DND-41 (cell line): ENCODE measurements at regions not wholly inside any gene's neighbourhood (a gene's known extent, or its start where the extent isn't known, plus 50 kb on each side); places are given as distances from the start of the nearest gene placed in this dataset.
"Not testable (repeated sequence)": the region's sequence is repeated elsewhere in the genome, so short reads cannot be mapped to it uniquely, and the experiment has no call there.

Source experiments
- ATAC-seq: fragments of 200-7000 bp; cut with Tn5 transposase; 3 replicates; pipeline ENCODE4 v1.9.1; 2021; ENCODE audit warnings: low read depth; ENCODE audit not compliant: insufficient read depth
- DNase-seq: peaks from one replicate; pipeline ENCODE4 v3.0.0-alpha.2; 2020
- H2AFZ ChIP-seq: 2 replicates; pipeline ENCODE4 v1.6.0; 2012; ENCODE audit warnings: low read depth, low read length
- H3K27ac ChIP-seq: 2 replicates; pipeline ENCODE4 v1.5.1; 2012; ENCODE audit warnings: low read length, inconsistent platforms
- H3K27me3 ChIP-seq: fragments of 200-600 bp; sonication (generic); 2 replicates; pipeline ENCODE4 v1.6.0; 2012; ENCODE audit warnings: low read length, mild to moderate bottlenecking, inconsistent platforms; ENCODE audit not compliant: insufficient read depth, poor library complexity
- H3K36me3 ChIP-seq: 2 replicates; pipeline ENCODE4 v1.5.1; 2012; ENCODE audit warnings: low read length, inconsistent platforms; ENCODE audit not compliant: insufficient read depth
- H3K4me1 ChIP-seq: 2 replicates; pipeline ENCODE4 v1.5.1; 2012; ENCODE audit warnings: mild to moderate bottlenecking, low read length; ENCODE audit not compliant: insufficient read depth
- H3K4me2 ChIP-seq: 2 replicates; pipeline ENCODE4 v1.6.0; 2012; ENCODE audit warnings: mild to moderate bottlenecking, moderate library complexity, low read length, inconsistent platforms; ENCODE audit not compliant: insufficient read depth
- H3K4me3 ChIP-seq, 2 experiments: fragments of 200-600 bp in 1 of 2; shearing (Covaris generic) in 1 of 2; 2 replicates each; pipeline ENCODE4 v1.5.1; 2012 to 2016; ENCODE audit warnings: inconsistent platforms in 2 of 2, low read length in 2 of 2, mild to moderate bottlenecking in 2 of 2, low read depth in 1 of 2, moderate library complexity in 1 of 2
- H3K79me2 ChIP-seq: 2 replicates; pipeline ENCODE4 v1.6.0; 2012; ENCODE audit warnings: low read length, inconsistent platforms; ENCODE audit not compliant: insufficient read depth
- H3K9ac ChIP-seq: 2 replicates; pipeline ENCODE4 v1.6.0; 2012; ENCODE audit warnings: low read depth, mild to moderate bottlenecking, inconsistent platforms, low read length, moderate library complexity
- H3K9me3 ChIP-seq: 2 replicates; pipeline ENCODE4 v1.5.1; 2012; ENCODE audit warnings: low read length, moderate library complexity, mild to moderate bottlenecking, inconsistent platforms; ENCODE audit not compliant: insufficient read depth, severe bottlenecking
- H4K20me1 ChIP-seq: 2 replicates; pipeline ENCODE4 v1.6.0; 2012; ENCODE audit warnings: low read length; ENCODE audit not compliant: insufficient read depth
- CTCF ChIP-seq: IDR thresholded peaks from 2 replicates; pipeline ENCODE4 v1.5.1; 2012; ENCODE audit warnings: borderline replicate concordance, low read length, moderate library complexity, mild to moderate bottlenecking; ENCODE audit not compliant: poor library complexity, severe bottlenecking; ENCODE audit errors: extremely low read depth
- EZH2 ChIP-seq: IDR thresholded peaks from 3 replicates; pipeline ENCODE4 v1.6.1; 2012; ENCODE audit warnings: borderline replicate concordance, low read depth, mild to moderate bottlenecking, moderate library complexity, low read length, inconsistent platforms; ENCODE audit not compliant: severe bottlenecking

DNA sequence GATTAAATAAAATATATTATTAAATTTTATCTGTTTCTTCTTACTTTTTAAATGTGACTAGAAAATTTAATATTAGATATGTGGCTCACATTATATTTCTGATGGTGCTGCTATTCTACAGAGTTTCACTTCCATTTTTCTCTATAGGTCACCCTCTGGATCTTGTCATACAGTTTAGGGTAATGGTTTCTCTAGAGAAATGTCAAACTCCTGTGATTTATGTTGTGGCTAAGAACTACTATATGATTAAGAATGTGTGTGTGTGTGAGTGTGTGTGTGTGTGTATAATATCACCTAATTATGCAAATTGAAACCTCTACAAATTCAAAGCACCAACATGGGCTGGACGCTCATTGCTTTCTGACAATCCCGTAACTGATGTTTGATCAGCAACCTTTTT lies 325.9 kb downstream of the ADAMTS20 start:
- no peaks in the 10 kb centered on the region for H3K36me3 ChIP-seq
- TF ChIP-seq CTCF, result no peak
- TF ChIP-seq EZH2, result no peak
- H3K4me1 ChIP-seq, result no peaks in the 10 kb centered on the region
- H4K20me1 ChIP-seq, result no peaks in the 10 kb centered on the region
- H3K79me2 ChIP-seq, result no peaks in the 10 kb centered on the region
- no peak for ATAC-seq
- no peaks in the 10 kb centered on the region for H3K27me3 ChIP-seq
- no peak overlapping the region for H2AFZ ChIP-seq
- H3K9me3 ChIP-seq, result no peaks in the 10 kb centered on the region
- H3K4me2 ChIP-seq, result no peak overlapping the region
- no peak overlapping the region for H3K27ac ChIP-seq
- no peak for DNase-seq
- H3K4me3 ChIP-seq, result no peak overlapping the region
- no peak overlapping the region for H3K9ac ChIP-seq

DNA sequence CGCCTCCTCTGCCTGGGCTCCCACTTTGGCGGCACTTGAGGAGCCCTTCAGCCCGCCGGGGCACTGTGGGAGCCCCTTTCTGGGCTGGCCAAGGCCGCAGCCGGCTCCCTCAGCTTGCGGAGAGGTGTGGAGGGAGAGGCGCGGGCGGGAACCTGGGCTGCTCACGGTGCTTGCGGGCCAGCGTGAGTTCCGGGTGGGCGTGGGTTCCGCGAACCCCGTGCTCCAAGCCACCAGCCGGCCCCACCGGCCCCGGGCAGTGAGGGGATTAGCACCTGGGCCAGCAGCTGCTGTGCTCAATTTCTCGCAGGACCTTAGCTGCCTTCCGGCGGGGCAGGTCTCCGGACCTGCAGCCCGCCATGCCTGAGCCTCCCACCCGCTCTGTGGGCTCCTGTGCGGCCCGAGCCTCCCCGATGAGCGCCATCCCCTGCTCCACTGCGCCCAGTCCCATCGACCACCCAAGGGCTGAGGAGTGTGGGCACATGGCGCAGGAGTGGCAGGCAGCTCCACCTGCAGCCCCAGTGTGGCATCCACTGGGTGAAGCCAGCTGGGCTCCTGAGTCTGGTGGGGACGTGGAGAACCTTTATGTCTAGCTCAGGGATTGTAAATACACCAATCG lies 327.7 kb downstream of the ADAMTS20 start:
- not testable (repeated sequence) for H3K9ac ChIP-seq, H3K9me3 ChIP-seq

GRCh38 chr12:43222796-43223195 lies 329.2 kb downstream of the ADAMTS20 start:
- Histone ChIP-seq H3K4me1 (no peaks in the 10 kb centered on the region), H2AFZ (no peak overlapping the region), H3K4me3 (no peak overlapping the region), H3K79me2 (no peaks in the 10 kb centered on the region), H4K20me1 (no peaks in the 10 kb centered on the region), H3K9ac (no peak overlapping the region), H3K27me3 (no peaks in the 10 kb centered on the region), H3K36me3 (no peaks in the 10 kb centered on the region), H3K9me3 (no peaks in the 10 kb centered on the region), H3K4me2 (no peak overlapping the region), H3K27ac (no peak overlapping the region)
- TF ChIP-seq EZH2 (no peak), CTCF (no peak)
- ATAC-seq (no peak), DNase-seq (no peak)

More for the DNA sequence above, 327.7 kb downstream of the ADAMTS20 start:
- ATAC-seq, H3K4me2 ChIP-seq, H3K4me3 ChIP-seq, H3K36me3 ChIP-seq, H3K27ac ChIP-seq, H3K27me3 ChIP-seq, H3K4me1 ChIP-seq, H3K79me2 ChIP-seq, H2AFZ ChIP-seq, H4K20me1 ChIP-seq, DNase-seq: not testable (repeated sequence)

- Histone ChIP-seq H3K9me3 (no peaks in the 10 kb centered on the region), H3K27me3 (no peaks in the 10 kb centered on the region), H3K4me3 (no peak overlapping the region), H3K4me1 (no peaks in the 10 kb centered on the region), H2AFZ (no peak overlapping the region), H3K9ac (no peak overlapping the region), H3K27ac (no peak overlapping the region), H3K79me2 (no peaks in the 10 kb centered on the region), H3K36me3 (no peaks in the 10 kb centered on the region), H3K4me2 (no peak overlapping the region), H4K20me1 (no peaks in the 10 kb centered on the region)
- TF ChIP-seq EZH2, result no peak
- no peak for TF ChIP-seq CTCF
- DNase-seq, result no peak
- ATAC-seq, result no peak
These were observed 330.8 kb downstream of the ADAMTS20 start for GRCh38 chr12:43221216-43221615.
